ENCODE measurements at regions not wholly inside any gene's neighbourhood (a gene's known extent, or its start where the extent isn't known, plus 50 kb on each side); places are given as distances from the start of the nearest gene placed in this dataset.
A peak's percentile ranks its signal among the peaks of the same experiment; 100 is the strongest.

DNA sequence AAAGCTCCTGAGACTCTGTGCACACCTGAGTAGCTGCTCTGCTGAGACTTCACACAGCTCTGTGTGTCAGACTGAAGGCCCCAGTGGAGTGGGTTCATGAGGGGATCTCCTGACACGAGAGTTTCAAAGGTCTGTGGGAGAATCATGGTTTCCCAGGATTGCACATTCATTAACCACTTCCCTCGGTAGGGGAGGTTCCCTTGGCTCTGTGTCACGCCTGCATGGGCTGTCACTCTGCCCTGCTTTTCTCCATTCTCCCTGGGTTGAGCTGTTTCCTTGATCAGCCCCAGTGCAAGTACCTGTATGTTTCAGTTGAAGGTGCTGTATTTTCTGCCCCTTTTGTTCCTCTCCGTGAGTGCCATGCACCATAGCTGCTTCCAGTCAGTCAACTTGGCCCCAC, 236.9 kb downstream of the EPM2A start:
- H3K27ac ChIP-seq (ENCODE audit: low read depth, low read length, poor library complexity, severe bottlenecking): no peak overlapping the region
- no peaks in the 10 kb centered on the region for H3K27me3 ChIP-seq (replicated peaks; ENCODE audit: insufficient read depth, low read depth, low read length, poor library complexity)
- H3K36me3 ChIP-seq (ENCODE audit: insufficient read depth, low read length, poor library complexity, severe bottlenecking): no peaks in the 10 kb centered on the region
- ChIA-PET POLR2A (ENCODE audit: low non-redundant PET) (no interaction called here), CTCF (no interaction called here)
- no peaks in the 10 kb centered on the region for H3K9me3 ChIP-seq (ENCODE audit: low read depth, low read length, poor library complexity, severe bottlenecking)
- no TSS peak for BruUV-seq (replicated peaks)
- intact Hi-C loops (cut with micrococcal nuclease; ENCODE audit: unreplicated experiment): no loop called here
- H3K4me1 ChIP-seq (ENCODE audit: insufficient read depth, low read length, poor library complexity, severe bottlenecking): no peaks in the 10 kb centered on the region
- no peak overlapping the region for H3K4me3 ChIP-seq (ENCODE audit: low read depth, low read length, poor library complexity, severe bottlenecking)
- TF ChIP-seq, protein P1, sequence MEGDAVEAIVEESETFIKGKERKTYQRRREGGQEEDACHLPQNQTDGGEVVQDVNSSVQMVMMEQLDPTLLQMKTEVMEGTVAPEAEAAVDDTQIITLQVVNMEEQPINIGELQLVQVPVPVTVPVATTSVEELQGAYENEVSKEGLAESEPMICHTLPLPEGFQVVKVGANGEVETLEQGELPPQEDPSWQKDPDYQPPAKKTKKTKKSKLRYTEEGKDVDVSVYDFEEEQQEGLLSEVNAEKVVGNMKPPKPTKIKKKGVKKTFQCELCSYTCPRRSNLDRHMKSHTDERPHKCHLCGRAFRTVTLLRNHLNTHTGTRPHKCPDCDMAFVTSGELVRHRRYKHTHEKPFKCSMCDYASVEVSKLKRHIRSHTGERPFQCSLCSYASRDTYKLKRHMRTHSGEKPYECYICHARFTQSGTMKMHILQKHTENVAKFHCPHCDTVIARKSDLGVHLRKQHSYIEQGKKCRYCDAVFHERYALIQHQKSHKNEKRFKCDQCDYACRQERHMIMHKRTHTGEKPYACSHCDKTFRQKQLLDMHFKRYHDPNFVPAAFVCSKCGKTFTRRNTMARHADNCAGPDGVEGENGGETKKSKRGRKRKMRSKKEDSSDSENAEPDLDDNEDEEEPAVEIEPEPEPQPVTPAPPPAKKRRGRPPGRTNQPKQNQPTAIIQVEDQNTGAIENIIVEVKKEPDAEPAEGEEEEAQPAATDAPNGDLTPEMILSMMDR (conservative IDR thresholded peaks at IDR 0.05; ENCODE audit: low read depth, low read length): no peak
- TF ChIP-seq EZH2 (IDR thresholded peaks at IDR 0.05; ENCODE audit: borderline replicate concordance, low read depth, low read length, poor library complexity, severe bottlenecking): no peak
- no peak for DNase-seq (ENCODE audit: low spot score)

GRCh38 chr6:145502416-145502815, 232.9 kb downstream of the EPM2A start:
- ChIA-PET POLR2A (ENCODE audit: low non-redundant PET) (no interaction called here), CTCF (no interaction called here)
- BruUV-seq (replicated peaks): no TSS peak
- no peak overlapping the region for H3K27ac ChIP-seq (ENCODE audit: low read depth, low read length, poor library complexity, severe bottlenecking)
- peak; percentile 10 for DNase-seq (ENCODE audit: low spot score)
- intact Hi-C loops (cut with micrococcal nuclease; ENCODE audit: unreplicated experiment): no loop called here
- no peak for TF ChIP-seq EZH2 (IDR thresholded peaks at IDR 0.05; ENCODE audit: borderline replicate concordance, low read depth, low read length, poor library complexity, severe bottlenecking)
- TF ChIP-seq, protein P1 (conservative IDR thresholded peaks at IDR 0.05; ENCODE audit: low read depth, low read length): no peak
- no peaks in the 10 kb centered on the region for H3K9me3 ChIP-seq (ENCODE audit: low read depth, low read length, poor library complexity, severe bottlenecking)
- no peaks in the 10 kb centered on the region for H3K36me3 ChIP-seq (ENCODE audit: insufficient read depth, low read length, poor library complexity, severe bottlenecking)
- H3K4me1 ChIP-seq (ENCODE audit: insufficient read depth, low read length, poor library complexity, severe bottlenecking): no peaks in the 10 kb centered on the region
- no peaks in the 10 kb centered on the region for H3K27me3 ChIP-seq (replicated peaks; ENCODE audit: insufficient read depth, low read depth, low read length, poor library complexity)
- no peak overlapping the region for H3K4me3 ChIP-seq (ENCODE audit: low read depth, low read length, poor library complexity, severe bottlenecking)

DNA sequence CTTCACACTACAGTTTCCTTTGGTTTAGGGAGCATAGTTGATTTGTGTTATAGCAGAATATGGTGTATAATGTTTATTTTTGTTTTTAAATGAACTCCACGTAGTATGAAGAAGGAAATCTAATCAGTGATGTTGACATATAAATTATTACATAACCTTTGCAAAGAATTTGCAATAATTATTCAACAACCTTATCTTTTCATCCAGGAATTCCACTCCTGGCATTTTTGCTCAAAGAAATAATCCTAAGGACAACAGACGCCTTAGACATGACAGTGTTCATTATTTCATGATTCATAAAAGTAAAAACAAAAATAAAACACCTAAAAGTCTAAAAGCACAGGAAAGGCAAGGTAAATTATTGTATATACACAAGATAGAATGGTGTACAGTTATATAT, 229.2 kb downstream of the EPM2A start:
- no peak overlapping the region for H3K27ac ChIP-seq (ENCODE audit: low read depth, low read length, poor library complexity, severe bottlenecking)
- BruUV-seq (replicated peaks): no TSS peak
- no peaks in the 10 kb centered on the region for H3K36me3 ChIP-seq (ENCODE audit: insufficient read depth, low read length, poor library complexity, severe bottlenecking)
- TF ChIP-seq, protein P1 (conservative IDR thresholded peaks at IDR 0.05; ENCODE audit: low read depth, low read length): no peak
- TF ChIP-seq EZH2 (IDR thresholded peaks at IDR 0.05; ENCODE audit: borderline replicate concordance, low read depth, low read length, poor library complexity, severe bottlenecking): no peak
- ChIA-PET CTCF (no interaction called here), POLR2A (ENCODE audit: low non-redundant PET) (interaction anchor here (0.6 kb wide), 1 partner anchor 222 kb away, joined by 3 read pairs; no protein-coding TSS in a partner anchor)
- H3K9me3 ChIP-seq (ENCODE audit: low read depth, low read length, poor library complexity, severe bottlenecking): peaks cover 16% of the 10 kb centered on the region
- DNase-seq (ENCODE audit: low spot score): no peak
- no peak overlapping the region for H3K4me3 ChIP-seq (ENCODE audit: low read depth, low read length, poor library complexity, severe bottlenecking)
- H3K4me1 ChIP-seq (ENCODE audit: insufficient read depth, low read length, poor library complexity, severe bottlenecking): no peaks in the 10 kb centered on the region
- H3K27me3 ChIP-seq (replicated peaks; ENCODE audit: insufficient read depth, low read depth, low read length, poor library complexity): no peaks in the 10 kb centered on the region
- intact Hi-C loops (cut with micrococcal nuclease; ENCODE audit: unreplicated experiment): no loop called here
